Suppressor macrophage (primary cell): ENCODE measurements at regions not wholly inside any gene's neighbourhood (a gene's known extent, or its start where the extent isn't known, plus 50 kb on each side); places are given as distances from the start of the nearest gene placed in this dataset.
"Not testable (repeated sequence)": the region's sequence is repeated elsewhere in the genome, so short reads cannot be mapped to it uniquely, and the experiment has no call there.

Experiments used
- DNase-seq, 4 experiments: peaks; one replicate each; pipeline ENCODE4 v3.0.0-alpha.2; 2020 to 2022

- no peak for DNase-seq
Observed at GRCh38 chr18:38496222-38496793, 930.7 kb upstream of the CELF4 start.

- no peak for DNase-seq
Observed at GRCh38 chr18:38494065-38494464, 928.5 kb upstream of the CELF4 start.

- no peak for DNase-seq
Observed at GRCh38 chr18:38491195-38491594, 925.6 kb upstream of the CELF4 start.

DNA sequence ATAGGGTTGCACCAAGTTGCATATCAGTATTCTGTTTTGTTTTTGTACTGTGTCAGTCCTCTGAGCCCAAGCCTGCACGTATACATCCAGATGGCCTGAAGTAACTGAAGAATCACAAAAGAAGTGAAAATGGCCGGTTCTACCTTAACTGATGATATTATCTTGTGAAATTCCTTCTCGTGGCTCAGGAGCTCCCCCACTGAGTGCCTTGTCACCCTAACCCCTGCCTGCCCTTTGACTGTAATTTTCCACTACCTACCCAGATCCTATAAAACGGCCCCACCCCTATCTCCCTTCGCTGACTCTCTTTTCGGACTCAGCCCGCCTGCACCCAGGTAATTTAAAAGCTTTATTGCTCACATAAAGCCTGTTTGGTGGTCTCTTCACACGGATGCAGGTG is 924.1 kb upstream of the CELF4 start:
- DNase-seq = not testable (repeated sequence)

GRCh38 chr18:38487521-38487920 is 921.9 kb upstream of the CELF4 start:
- no peak for DNase-seq

GRCh38 chr18:38483326-38483725 is 917.7 kb upstream of the CELF4 start:
- no peak for DNase-seq

GRCh38 chr18:38481576-38481975 is 916.0 kb upstream of the CELF4 start:
- no peak for DNase-seq

- no peak for DNase-seq
Observed at GRCh38 chr18:38475686-38476085, 910.1 kb upstream of the CELF4 start.

DNA sequence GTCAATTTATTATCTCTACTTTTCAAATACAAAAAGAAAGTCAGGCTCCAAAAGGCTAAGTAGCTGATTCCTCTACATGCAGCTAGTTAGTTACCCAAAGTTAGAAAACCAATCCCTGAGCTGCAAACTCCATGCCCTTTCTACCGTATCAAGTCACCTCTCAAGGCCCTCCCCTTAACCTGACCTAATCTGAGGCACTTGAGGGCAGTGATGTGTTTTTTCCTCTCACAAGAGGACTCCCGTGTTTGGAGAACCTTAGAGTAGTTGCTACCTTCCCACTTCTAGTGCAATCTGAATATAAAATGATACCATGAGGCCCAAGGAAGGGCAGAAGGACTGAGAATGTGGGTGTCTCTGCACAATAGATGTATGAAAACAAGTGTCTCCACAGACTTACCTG is 907.9 kb upstream of the CELF4 start:
- no peak for DNase-seq

- DNase-seq = no peak
Observed at GRCh38 chr18:38470421-38470820, 904.8 kb upstream of the CELF4 start.

- DNase-seq = no peak
Observed at GRCh38 chr18:38466426-38466825, 900.8 kb upstream of the CELF4 start.

DNA sequence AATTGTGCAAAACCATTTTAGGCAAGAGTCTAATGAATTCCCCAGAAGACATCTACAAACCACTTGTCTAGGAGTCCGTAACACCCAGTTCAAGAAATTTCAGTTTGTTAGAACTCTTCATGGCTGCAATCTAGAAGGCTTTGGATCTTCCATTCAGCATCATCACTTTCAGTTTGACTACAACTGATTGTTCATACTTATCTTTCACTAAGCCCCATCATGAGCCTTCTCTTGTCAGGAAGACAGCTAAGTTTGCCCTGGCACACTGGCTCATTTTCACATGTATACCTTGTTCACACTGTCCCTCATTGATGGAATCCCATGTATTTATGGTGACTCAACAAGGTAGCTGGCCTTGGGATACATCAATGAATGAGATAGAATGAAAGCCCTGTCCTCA is 898.4 kb upstream of the CELF4 start:
- DNase-seq = no peak

GRCh38 chr18:38460657-38461056 is 895.1 kb upstream of the CELF4 start:
- DNase-seq = no peak

GRCh38 chr18:38459131-38459994 is 893.8 kb upstream of the CELF4 start:
- no peak for DNase-seq

DNA sequence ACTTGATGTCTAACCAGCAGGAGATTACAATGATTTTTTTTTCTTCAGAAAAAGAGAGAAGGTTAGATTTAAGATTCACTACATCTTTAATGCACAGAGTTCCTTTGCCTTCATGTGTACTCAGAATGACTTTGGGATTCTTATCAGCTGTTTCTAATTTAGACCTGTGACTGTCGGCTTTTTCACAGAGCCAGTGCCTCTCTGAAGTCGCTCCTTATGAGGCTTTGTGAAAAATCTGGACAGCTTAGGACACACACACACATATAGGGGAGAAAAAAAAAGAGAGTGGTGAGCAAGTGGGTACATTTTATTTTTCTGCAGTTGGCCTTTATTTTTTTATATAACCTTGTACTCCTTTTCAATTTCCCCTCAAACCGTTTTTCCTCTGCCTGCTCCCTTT is 893.1 kb upstream of the CELF4 start:
- DNase-seq = no peak

GRCh38 chr18:38456253-38456652 is 890.7 kb upstream of the CELF4 start:
- DNase-seq = no peak

GRCh38 chr18:38454764-38455469 is 889.3 kb upstream of the CELF4 start:
- no peak for DNase-seq

GRCh38 chr18:38453880-38454279 is 888.3 kb upstream of the CELF4 start:
- DNase-seq = no peak

DNA sequence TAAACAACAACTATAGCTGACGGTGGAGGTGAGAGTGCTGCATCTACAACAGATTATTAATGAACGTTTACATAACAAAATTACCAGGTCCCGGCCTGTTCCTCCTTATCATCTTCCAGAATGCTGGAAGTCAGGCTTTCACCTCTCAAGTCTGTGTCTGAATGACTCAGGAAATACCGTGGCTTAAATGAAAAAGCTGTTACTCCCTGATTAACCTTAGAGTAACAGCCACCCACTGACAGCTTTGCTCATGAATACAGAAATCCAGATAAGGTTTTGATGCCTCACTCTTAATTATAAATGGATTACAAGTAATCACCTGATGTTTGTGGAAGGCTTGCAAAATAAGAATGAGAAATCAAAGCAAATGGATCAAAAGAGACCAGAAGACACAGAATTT is 885.3 kb upstream of the CELF4 start:
- DNase-seq = no peak

DNA sequence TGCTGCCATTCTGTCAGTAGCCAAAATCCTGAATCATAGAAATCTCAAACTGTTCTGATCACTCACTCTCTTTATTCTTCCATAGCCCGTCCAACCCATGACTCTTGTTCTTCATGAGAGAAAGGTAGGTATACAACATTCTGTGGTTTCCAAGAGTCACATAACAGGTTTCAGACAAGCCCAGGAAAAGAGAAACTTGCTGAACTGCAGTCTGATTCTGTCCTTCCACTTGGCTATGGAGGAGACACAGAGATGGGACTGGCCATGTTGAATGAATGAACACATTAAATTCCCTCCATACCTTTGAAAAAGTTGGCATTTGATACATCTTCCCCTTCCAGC is 880.2 kb upstream of the CELF4 start:
- no peak for DNase-seq

DNA sequence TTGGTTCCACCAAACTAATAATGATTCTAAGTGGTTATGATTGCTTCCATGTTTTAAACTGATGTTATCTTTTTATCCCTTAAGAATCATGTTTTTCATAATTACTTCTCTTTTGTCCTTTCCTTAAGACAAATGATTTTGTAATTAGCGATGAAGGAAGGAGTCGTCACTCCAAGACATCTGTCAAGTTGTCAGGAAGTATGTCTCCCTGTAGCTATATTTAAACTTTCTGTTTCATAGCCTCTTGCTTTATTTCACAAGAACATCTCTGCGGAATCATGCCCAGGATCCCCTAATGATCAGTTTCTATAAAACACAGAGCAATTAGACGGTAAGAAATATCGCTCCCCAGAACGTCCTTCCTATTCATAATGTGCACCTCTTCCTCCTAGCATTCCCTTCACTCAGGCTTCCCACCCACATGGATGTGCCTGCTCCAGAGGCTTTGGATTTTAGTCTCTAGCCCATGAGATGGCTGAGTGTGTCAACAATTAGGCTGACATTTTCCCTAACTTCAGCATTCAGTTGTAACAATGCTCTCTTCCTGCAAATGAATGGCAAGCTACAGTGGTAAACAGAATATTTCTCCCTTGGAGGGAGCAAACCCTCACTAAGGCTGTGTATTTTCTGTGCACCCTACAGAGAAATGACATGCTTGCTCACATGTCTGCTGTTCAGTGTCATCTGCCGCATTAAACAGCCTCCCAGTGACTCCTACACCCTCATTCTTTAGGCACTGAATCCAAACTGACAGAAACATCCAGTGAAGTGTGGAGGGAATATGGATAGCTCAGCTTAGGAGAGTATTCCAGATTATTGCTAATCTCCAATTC is 879.6 kb upstream of the CELF4 start:
- DNase-seq = no peak

GRCh38 chr18:38427736-38428135 is 862.1 kb upstream of the CELF4 start:
- DNase-seq = no peak

DNA sequence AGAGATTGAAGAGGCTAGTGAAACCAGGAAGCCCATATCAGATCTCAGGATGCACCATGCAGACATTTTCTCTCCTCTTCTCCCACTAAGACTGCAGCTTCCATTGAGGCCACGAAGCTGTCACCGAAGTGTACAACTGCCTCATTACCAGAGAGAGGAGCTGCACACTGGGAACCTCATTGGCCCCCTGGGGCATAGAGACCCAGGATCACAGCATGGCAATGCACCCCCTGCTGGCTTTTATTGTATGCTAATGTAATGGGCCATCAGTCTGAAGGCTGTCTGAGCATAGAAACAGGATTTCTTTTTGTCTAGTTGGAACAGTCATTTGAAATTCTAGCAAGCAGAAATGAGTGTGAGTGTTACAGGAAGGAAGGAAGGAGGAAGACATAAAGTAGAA is 861.6 kb upstream of the CELF4 start:
- DNase-seq = no peak
